HG03565 (cell line): ENCODE measurements at regions not wholly inside any gene's neighbourhood (a gene's known extent, or its start where the extent isn't known, plus 50 kb on each side); places are given as distances from the start of the nearest gene placed in this dataset.
A peak's percentile ranks its signal among the peaks of the same experiment; 100 is the strongest.
"Not testable (repeated sequence)": the region's sequence is repeated elsewhere in the genome, so short reads cannot be mapped to it uniquely, and the experiment has no call there.

Experiments
- ATAC-seq: cut with Tn5 transposase; IDR thresholded peaks from one replicate; pipeline ENCODE4 v1.9.1; 2021; ENCODE audit warnings: mild to moderate bottlenecking, moderate library complexity; ENCODE audit not compliant: unreplicated experiment

- ATAC-seq = no peak
These were observed 54.7 kb upstream of the PGM2 start for GRCh38 chr4:37771771-37772170.

- ATAC-seq = no peak
These were observed 56.5 kb upstream of the PGM2 start for GRCh38 chr4:37770016-37770415.

GRCh38 chr4:37769391-37769989 is 57.0 kb upstream of the PGM2 start:
- no peak for ATAC-seq

GRCh38 chr4:37767546-37767945 is 58.9 kb upstream of the PGM2 start:
- no peak for ATAC-seq

GRCh38 chr4:37767019-37767418 is 59.5 kb upstream of the PGM2 start:
- no peak for ATAC-seq

- peak; percentile 74 for ATAC-seq
These were observed 60.7 kb upstream of the PGM2 start for GRCh38 chr4:37765741-37766140.

GRCh38 chr4:37763831-37764230 is 62.7 kb upstream of the PGM2 start:
- ATAC-seq = no peak

- ATAC-seq = no peak
These were observed 63.5 kb upstream of the PGM2 start for GRCh38 chr4:37762991-37763368.

- no peak for ATAC-seq
These were observed 64.0 kb upstream of the PGM2 start for GRCh38 chr4:37762294-37762990.

GRCh38 chr4:37760840-37761239 is 65.6 kb upstream of the PGM2 start:
- no peak for ATAC-seq

- no peak for ATAC-seq
These were observed 66.7 kb upstream of the PGM2 start for GRCh38 chr4:37759833-37760232.

GRCh38 chr4:37758226-37758625 is 68.3 kb upstream of the PGM2 start:
- ATAC-seq = no peak

- ATAC-seq = no peak
These were observed 68.7 kb upstream of the PGM2 start for GRCh38 chr4:37757761-37758160.

GRCh38 chr4:37757121-37757520 is 69.4 kb upstream of the PGM2 start:
- no peak for ATAC-seq

- ATAC-seq = no peak
These were observed 68.4 kb upstream of the RELL1 start for GRCh38 chr4:37754410-37755185.

GRCh38 chr4:37749398-37749988 is 63.3 kb upstream of the RELL1 start:
- peak; percentile 53 for ATAC-seq

- no peak for ATAC-seq
These were observed 62.3 kb upstream of the RELL1 start for GRCh38 chr4:37748485-37748884.

GRCh38 chr4:37747772-37748330 is 61.7 kb upstream of the RELL1 start:
- no peak for ATAC-seq

GRCh38 chr4:37746852-37747251 is 60.7 kb upstream of the RELL1 start:
- not testable (repeated sequence) for ATAC-seq

GRCh38 chr4:37745946-37746345 is 59.8 kb upstream of the RELL1 start:
- no peak for ATAC-seq

GRCh38 chr4:37742149-37742548 is 56.0 kb upstream of the RELL1 start:
- ATAC-seq = no peak
